ENCODE measurements at regions not wholly inside any gene's neighbourhood (a gene's known extent, or its start where the extent isn't known, plus 50 kb on each side); places are given as distances from the start of the nearest gene placed in this dataset.

GRCh38 chr7:69534461-69535041 lies 63.7 kb upstream of the AUTS2 start:
- no peak for TF ChIP-seq CTCF (IDR thresholded peaks at IDR 0.05; ENCODE audit: low read length)
- TF ChIP-seq EZH2phosphoT487 (IDR thresholded peaks at IDR 0.05; ENCODE audit: low read length): no peak
